NCI-H226 (cell line): ENCODE measurements at regions not wholly inside any gene's neighbourhood (a gene's known extent, or its start where the extent isn't known, plus 50 kb on each side); places are given as distances from the start of the nearest gene placed in this dataset.
"Not testable (repeated sequence)": the region's sequence is repeated elsewhere in the genome, so short reads cannot be mapped to it uniquely, and the experiment has no call there.

Source experiments
- DNase-seq: peaks from one replicate; pipeline ENCODE4 v3.0.0-alpha.2; 2015

GRCh38 chr10:80952436-80952835 is 414.7 kb downstream of the SH2D4B start:
- DNase-seq = no peak

GRCh38 chr10:80957161-80957560 is 419.5 kb downstream of the SH2D4B start:
- no peak for DNase-seq

- DNase-seq = no peak
These were observed 426.5 kb downstream of the SH2D4B start for GRCh38 chr10:80964179-80964578.

GRCh38 chr10:80964955-80965614 is 427.4 kb downstream of the SH2D4B start:
- DNase-seq = no peak

- no peak for DNase-seq
These were observed 428.8 kb downstream of the SH2D4B start for GRCh38 chr10:80966326-80966986.

- DNase-seq = not testable (repeated sequence)
These were observed 429.7 kb downstream of the SH2D4B start for GRCh38 chr10:80967357-80967756.

GRCh38 chr10:80968903-80969302 is 431.2 kb downstream of the SH2D4B start:
- no peak for DNase-seq

- DNase-seq = no peak
These were observed 433.8 kb downstream of the SH2D4B start for GRCh38 chr10:80971461-80971860.

GRCh38 chr10:80976658-80977057 is 439.0 kb downstream of the SH2D4B start:
- no peak for DNase-seq

GRCh38 chr10:80985102-80985501 is 447.4 kb downstream of the SH2D4B start:
- DNase-seq = no peak

- DNase-seq = no peak
These were observed 448.9 kb downstream of the SH2D4B start for GRCh38 chr10:80986596-80986995.

- no peak for DNase-seq
These were observed 451.1 kb downstream of the SH2D4B start for GRCh38 chr10:80988755-80989154.

- DNase-seq = no peak
These were observed 459.0 kb downstream of the SH2D4B start for GRCh38 chr10:80996615-80997193.

GRCh38 chr10:81000781-81001180 is 463.1 kb downstream of the SH2D4B start:
- DNase-seq = no peak

- no peak for DNase-seq
These were observed 464.7 kb downstream of the SH2D4B start for GRCh38 chr10:81002382-81002781.

- no peak for DNase-seq
These were observed 470.2 kb downstream of the SH2D4B start for GRCh38 chr10:81007872-81008271.

- no peak for DNase-seq
These were observed 471.0 kb downstream of the SH2D4B start for GRCh38 chr10:81008726-81009125.

GRCh38 chr10:81009296-81009695 is 471.6 kb downstream of the SH2D4B start:
- DNase-seq = no peak

GRCh38 chr10:81013771-81014170 is 476.1 kb downstream of the SH2D4B start:
- DNase-seq = no peak

GRCh38 chr10:81019029-81019890 is 481.6 kb downstream of the SH2D4B start:
- no peak for DNase-seq

- DNase-seq = no peak
These were observed 483.9 kb downstream of the SH2D4B start for GRCh38 chr10:81021428-81022129.

- no peak for DNase-seq
These were observed 488.9 kb downstream of the SH2D4B start for GRCh38 chr10:81026591-81026990.

GRCh38 chr10:81027223-81027622 is 489.5 kb downstream of the SH2D4B start:
- no peak for DNase-seq
